ENCODE measurements at regions not wholly inside any gene's neighbourhood (a gene's known extent, or its start where the extent isn't known, plus 50 kb on each side); places are given as distances from the start of the nearest gene placed in this dataset.

GRCh38 chr2:121120411-121120810 lies 164.6 kb downstream of the TFCP2L1 start:
- no peaks in the 10 kb centered on the region for H3K9me3 ChIP-seq
- H3K27ac ChIP-seq, result no peak overlapping the region
- intact Hi-C loops (cut with DNase I), result loop anchor here in 1 of 2 donors (10.0 kb wide), 1 partner anchor 204 kb away; no protein-coding TSS in a partner anchor
- ATAC-seq, result no peak
- H3K4me1 ChIP-seq, result no peaks in the 10 kb centered on the region
- peaks cover 0 to 2% (median 0%) of the 10 kb centered on the region in 3 donors for H3K27me3 ChIP-seq (ENCODE audit: insufficient read depth in 3 of 3, low read length in 2 of 3)
- no peak for TF ChIP-seq CTCF (IDR thresholded peaks at IDR 0.05)
- H3K4me3 ChIP-seq, result no peak overlapping the region
- no peaks in the 10 kb centered on the region for H3K36me3 ChIP-seq (ENCODE audit: insufficient read depth in 1 of 2, low read depth in 1 of 2)
- no peak for DNase-seq
- WGBS, 3 donors, result 85 to 92% (median 88%) methylated on average over 8 of the region's 8 CpGs

GRCh38 chr2:121120991-121121390 lies 164.0 kb downstream of the TFCP2L1 start:
- intact Hi-C loops (cut with DNase I), result loop anchor here in 1 of 2 donors (10.0 kb wide), 1 partner anchor 204 kb away; no protein-coding TSS in a partner anchor
- TF ChIP-seq CTCF (IDR thresholded peaks at IDR 0.05), result no peak
- H3K9me3 ChIP-seq, result no peaks in the 10 kb centered on the region

GRCh38 chr2:121121661-121122060 lies 163.3 kb downstream of the TFCP2L1 start:
- no peak for ATAC-seq
- intact Hi-C loops (cut with DNase I), result loop anchor here in 1 of 2 donors (10.0 kb wide), 1 partner anchor 203 kb away; no protein-coding TSS in a partner anchor
- Histone ChIP-seq H3K27ac (no peak overlapping the region), H3K9me3 (no peaks in the 10 kb centered on the region), H3K4me3 (no peak overlapping the region), H3K4me1 (no peaks in the 10 kb centered on the region), H3K36me3 (ENCODE audit: insufficient read depth in 1 of 2, low read depth in 1 of 2) (no peaks in the 10 kb centered on the region), H3K27me3 (ENCODE audit: insufficient read depth in 3 of 3, low read length in 2 of 3) (peaks cover 0 to 2% (median 0%) of the 10 kb centered on the region in 3 donors)
- 86 to 93% (median 89%) methylated on average over 7 of the region's 7 CpGs for WGBS, 3 donors
- no peak for DNase-seq
- no peak for TF ChIP-seq CTCF (IDR thresholded peaks at IDR 0.05)

More at GRCh38 chr2:121120991-121121390, 164.0 kb downstream of the TFCP2L1 start:
- H3K36me3 ChIP-seq (ENCODE audit: insufficient read depth in 1 of 2, low read depth in 1 of 2), result no peaks in the 10 kb centered on the region
- no peak overlapping the region for H3K27ac ChIP-seq
- ATAC-seq (no peak), DNase-seq (no peak)
- no peak overlapping the region for H3K4me3 ChIP-seq
- WGBS, 3 donors, result 76 to 84% (median 78%) methylated on average over 8 of the region's 8 CpGs
- H3K4me1 ChIP-seq, result no peaks in the 10 kb centered on the region
- peaks cover 0 to 2% (median 0%) of the 10 kb centered on the region in 3 donors for H3K27me3 ChIP-seq (ENCODE audit: insufficient read depth in 3 of 3, low read length in 2 of 3)

- H3K27me3 ChIP-seq (ENCODE audit: insufficient read depth in 3 of 3, low read length in 2 of 3), result peaks cover 0 to 2% (median 0%) of the 10 kb centered on the region in 3 donors
- WGBS, 3 donors, result 87 to 96% (median 89%) methylated on average over 10 of the region's 10 CpGs
- intact Hi-C loops (cut with DNase I), result loop anchor here in 1 of 2 donors (10.0 kb wide), 1 partner anchor 202 kb away; no protein-coding TSS in a partner anchor
These were observed 161.7 kb downstream of the TFCP2L1 start for GRCh38 chr2:121123268-121123667.

More at GRCh38 chr2:121123268-121123667, 161.7 kb downstream of the TFCP2L1 start:
- H3K9me3 ChIP-seq, result no peaks in the 10 kb centered on the region
- H3K36me3 ChIP-seq (ENCODE audit: insufficient read depth in 1 of 2, low read depth in 1 of 2), result no peaks in the 10 kb centered on the region
- H3K4me1 ChIP-seq, result no peaks in the 10 kb centered on the region
- DNase-seq, result no peak
- H3K27ac ChIP-seq, result no peak overlapping the region
- H3K4me3 ChIP-seq, result no peak overlapping the region
- no peak for TF ChIP-seq CTCF (IDR thresholded peaks at IDR 0.05)
- no peak for ATAC-seq

Data from psoas muscle (tissue), 7 donors.